Medulla oblongata (tissue), 1 donor: ENCODE measurements at regions not wholly inside any gene's neighbourhood (a gene's known extent, or its start where the extent isn't known, plus 50 kb on each side); places are given as distances from the start of the nearest gene placed in this dataset.
"Not testable (repeated sequence)": the region's sequence is repeated elsewhere in the genome, so short reads cannot be mapped to it uniquely, and the experiment has no call there.

Experiments
- DNase-seq: peaks from one replicate; pipeline ENCODE4 v3.0.0-alpha.2; 2015; ENCODE audit errors: extremely low spot score

DNA sequence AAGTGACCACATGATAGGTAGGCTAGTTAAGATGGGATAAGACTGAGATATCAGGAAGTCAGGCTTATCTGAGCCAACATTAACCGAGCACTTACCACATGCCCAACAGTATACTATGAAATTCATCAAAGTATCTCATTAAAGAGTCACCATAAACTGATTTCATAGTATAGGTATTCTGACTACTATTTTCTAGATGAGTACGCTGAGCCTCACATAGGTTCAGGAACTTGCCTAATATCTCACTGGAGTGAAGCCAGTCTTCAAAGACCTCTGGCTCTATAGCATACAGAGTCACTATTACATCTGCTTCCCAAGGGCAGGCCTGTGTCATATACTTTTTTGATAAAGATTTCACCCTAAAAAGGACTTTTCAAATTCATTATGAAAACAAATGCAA, 115.6 kb upstream of the NGF start:
- DNase-seq: no peak

DNA sequence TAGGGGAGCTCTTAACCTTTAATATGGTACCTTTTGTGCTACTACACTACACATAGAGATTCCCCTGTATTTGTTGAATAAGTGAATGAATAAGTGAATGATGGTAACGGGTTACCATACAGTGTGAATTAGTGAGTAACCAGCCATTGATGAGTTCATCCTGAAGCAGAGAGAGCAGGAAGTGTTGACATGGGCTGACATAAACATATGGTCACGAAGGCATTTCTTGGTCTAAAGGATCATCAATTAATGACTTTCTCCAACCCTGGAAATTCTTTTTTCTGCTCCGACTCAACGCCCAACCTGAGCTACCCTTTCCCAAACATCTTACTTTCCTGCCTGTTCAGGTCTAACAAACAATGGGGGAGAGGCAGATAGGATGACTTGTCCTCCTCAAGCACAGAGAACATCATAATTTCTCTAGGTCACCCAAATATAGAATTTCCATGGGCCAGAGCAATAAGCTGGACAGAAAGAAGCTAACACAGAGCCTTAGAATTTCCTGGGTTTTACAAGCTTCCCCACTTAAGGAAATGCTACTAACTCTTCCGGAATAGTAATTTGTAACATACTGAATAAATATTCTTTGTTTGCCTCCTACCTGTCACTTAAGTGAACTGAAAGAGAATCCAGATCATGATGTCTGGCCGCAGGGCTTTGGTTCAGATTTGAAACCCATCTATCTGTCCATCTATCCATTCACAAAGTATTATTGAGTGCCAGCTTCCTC, 114.7 kb upstream of the NGF start:
- no peak for DNase-seq

DNA sequence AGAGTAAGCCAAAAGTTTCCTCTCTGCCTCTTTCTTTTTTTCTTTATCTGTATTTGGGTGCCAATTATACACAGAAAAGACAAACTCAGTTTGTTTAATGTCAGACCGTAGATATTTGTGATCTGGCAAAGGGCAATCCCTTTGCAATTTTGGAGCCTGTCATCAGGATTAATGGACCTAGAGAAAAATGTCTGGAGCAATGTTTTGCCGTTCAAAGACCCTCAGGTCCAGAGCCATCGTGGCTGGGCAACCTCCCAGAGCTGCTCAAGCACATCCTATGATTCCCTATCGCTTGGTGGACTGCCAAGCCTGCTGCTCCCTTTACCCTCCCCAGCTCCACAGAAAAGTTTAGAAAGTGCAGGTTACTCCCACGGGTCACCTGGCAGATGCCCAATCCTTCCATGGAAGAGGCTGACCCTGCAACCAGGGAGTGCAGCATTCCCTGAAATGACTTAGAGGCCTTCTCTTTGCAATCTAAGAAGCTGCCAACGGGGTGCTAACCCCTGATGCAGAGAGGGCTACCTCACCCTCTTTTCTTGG, 112.5 kb upstream of the NGF start:
- DNase-seq: no peak

DNA sequence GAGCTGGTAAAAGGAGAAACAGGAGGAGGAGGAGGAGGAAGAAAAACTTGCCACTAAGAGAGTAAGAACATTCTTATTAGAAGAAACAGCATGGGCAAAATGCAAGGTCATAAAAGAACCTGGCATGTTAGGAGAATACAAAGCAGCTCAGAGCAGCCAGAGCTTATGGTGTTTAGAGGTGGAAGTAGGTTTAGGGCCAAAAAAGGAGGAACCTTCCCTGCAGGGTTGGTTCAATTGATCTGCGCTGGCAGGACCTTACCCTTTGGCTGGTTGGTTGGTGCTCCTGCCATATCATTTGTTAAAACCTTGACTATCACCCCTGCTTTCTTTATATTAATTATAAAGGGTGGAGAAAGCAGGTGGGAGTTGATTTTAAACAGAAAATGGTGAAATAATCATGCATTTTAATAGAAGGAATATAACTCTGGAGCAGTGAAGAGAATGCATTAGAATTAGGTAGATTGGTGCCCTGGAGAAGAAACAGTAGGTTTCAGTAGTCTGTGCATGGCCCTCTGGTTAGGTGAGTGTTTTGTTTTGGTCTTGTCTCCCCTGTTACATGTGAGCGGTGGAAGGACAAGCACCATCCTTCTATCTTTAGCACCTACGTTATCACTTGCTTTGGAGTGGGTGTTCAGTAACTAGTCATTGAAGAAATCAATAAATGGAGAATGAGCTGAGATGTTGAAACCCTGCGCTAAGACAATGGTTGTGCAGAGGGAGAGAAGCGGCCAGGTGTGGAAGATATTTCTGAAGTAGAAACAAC, 110.4 kb upstream of the NGF start:
- no peak for DNase-seq

DNA sequence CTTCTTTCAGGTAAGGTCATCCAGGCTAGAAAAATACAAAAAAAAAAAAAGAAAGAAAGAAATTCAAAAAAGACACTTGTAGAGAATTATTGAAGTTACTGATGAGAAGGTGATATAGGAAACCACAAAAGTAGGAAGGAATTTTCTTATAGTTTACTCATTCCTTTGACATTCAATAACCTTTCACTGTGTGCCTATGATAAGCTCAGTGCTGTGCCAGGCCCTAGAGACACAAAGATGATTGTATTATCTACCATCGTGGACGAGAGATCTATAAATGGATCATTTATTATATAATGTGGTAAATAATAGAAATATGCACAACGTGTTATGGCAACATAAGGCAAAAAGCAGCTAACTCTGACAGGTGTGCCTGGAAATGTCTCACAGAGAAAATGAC, 109.6 kb upstream of the NGF start:
- no peak for DNase-seq

DNA sequence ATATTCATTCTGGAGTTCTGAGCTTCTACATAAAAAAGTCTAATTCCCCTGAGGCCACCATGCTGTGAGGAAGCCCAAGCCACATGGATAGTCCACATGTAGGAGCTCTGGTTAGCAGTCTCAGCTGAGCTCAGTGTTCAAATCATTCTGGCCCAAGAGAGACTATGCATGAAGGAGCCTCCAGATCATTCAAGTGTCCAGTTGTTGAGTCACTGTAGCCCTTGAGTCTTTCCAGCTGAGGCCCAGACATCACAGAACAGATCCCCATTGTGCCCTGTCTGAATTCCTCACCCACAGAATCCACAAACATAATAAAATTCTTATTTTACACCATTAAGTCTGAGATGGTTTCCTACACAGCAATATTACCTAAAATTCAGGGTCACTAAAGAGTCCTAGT, 107.0 kb upstream of the NGF start:
- no peak for DNase-seq

DNA sequence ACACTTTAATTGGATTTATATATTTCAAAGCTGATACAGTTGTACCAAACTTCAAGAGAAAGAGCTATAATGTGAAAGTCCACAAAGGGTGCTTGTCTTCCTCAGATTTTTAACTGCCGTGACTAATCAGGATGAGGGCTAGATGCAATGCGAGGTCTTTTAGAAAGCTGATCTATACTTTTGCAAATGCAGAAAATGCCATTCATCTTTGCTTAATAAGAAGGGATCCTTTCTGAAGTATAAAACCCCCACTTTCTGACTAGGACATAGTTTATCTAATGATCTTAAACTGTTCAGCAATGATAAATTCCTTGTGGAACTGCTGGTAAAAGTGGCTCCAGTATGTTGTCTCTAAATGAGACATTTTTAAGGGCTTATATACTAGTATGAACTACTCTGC, 102.7 kb upstream of the NGF start:
- no peak for DNase-seq

DNA sequence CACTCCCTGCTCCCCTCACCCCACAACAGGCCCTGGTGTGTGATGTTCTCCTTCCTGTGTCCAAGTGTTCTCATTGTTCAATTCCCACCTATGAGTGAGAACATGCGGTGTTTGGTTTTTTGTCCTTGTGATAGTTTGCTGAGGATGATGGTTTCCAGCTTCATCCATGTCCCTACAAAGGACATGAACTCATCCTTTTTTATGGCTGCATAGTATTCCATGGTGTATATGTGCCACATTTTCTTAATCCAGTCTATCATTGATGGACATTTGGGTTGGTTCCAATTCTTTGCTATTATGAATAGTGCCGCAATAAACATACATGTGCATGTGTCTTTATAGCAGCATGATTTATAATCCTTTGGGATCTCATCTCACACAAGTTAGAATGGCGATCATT, 101.5 kb upstream of the NGF start:
- DNase-seq: not testable (repeated sequence)

DNA sequence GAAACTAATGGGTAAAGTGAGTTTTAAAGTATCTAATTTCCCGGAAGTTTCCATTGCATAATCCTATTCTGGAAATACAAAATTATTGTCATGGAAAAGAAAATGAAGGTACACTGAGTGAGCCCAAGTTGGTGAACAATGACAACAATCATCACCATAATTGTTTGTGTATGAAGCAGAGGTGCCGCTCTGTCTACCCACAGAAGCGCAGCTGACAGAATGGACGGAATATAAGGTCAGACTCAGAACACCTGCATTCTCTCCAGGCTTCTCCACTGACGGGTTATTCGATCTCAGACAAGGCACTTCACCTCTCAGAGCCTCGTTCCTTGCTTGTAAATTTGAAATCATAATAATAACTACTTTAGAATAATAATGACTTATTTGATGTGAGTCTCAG, 99.1 kb upstream of the NGF start:
- DNase-seq: no peak

GRCh38 chr1:115436596-115436995, 98.5 kb upstream of the NGF start:
- no peak for DNase-seq

DNA sequence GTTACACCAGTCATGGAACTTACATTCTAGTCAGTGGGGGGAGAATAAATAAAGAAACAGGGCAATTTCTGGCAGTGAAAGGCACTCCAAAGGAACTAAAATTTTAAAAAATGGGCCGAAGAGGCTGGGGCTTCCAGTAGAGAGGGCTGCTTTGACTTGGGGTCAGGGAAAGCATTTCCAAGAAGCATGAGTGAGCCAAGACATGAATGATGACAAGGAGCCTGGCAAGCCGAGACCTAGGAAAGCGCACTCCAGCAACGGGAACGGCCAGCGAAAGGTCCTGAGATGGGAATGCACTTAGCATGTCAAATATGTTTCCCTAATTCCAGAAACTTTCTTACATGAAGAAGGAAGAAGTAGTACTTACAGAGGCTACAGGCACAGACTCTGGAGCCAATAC, 95.4 kb upstream of the NGF start:
- DNase-seq: no peak

GRCh38 chr1:115432061-115432460, 94.0 kb upstream of the NGF start:
- no peak for DNase-seq

DNA sequence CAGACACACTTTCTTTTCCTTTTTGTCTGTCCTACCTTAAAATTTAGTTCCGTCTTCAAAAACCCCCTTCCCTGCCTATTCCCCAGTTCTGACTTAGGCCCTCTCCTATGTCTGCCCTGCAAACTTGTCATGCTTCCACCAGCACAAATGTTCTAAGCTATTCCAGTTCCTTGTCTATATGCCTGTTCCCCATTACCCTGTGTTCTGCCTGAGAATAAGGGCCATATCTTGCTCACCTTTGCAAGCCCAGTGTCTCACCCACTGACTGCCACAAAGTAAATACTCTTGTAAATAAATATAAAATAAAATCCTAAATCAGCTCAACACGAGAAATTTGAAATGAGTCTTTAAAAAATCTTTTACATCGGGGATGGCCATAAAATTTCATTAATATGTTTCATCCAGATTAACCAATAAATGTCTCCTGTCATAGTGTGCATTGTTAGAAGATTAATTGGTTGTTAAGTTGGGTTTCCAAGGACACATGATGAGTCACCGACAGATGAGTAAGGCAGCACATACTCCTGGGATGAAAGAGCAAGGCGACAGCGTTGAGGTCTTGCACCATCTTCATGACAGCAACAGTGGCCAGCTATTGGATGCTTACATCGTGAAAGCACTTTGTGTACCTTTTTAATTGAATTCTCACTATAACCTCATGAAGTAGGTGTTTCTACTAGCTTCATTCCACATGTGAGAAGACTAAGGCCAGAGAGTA, 92.6 kb upstream of the NGF start:
- DNase-seq: no peak

DNA sequence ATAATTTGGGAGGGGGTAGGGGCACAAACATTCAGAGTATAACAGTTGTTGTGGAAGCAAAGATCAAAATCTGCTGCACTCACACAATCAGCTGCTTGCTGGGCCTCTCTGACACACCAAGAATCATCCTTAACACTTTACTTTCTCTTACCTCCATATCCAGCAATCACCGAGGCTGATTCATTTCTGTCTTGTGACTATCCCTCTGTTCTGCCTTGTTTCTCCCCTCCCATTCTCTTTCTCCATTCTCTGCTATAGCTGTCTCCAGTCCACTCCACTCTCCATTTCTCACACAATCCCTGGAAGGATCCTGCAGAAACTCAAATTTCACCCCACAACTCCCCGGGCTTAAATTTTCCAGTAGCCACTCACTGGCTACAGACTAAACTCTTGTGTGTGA, 91.8 kb upstream of the NGF start:
- no peak for DNase-seq

DNA sequence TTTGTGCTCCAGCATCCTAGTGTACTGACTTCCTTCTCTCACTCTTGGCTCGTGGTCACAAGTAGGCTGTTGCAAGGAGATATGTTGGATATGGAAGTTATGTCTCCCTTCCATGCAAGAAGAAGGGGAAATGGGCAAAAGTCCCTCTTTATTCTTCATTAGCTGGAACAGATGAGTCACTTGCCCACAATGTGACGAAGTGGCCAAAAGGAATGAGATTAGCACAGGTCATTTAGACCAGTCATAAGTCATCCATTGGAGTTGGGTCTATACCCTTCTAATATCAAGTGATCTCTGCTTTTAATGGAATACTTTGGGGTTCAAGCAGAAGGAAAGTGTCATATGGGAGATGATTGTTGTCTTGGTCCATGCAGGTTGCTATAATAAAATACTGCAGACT, 91.2 kb upstream of the NGF start:
- DNase-seq: no peak

- no peak for DNase-seq
Observed at GRCh38 chr1:115428676-115429075, 90.6 kb upstream of the NGF start.

DNA sequence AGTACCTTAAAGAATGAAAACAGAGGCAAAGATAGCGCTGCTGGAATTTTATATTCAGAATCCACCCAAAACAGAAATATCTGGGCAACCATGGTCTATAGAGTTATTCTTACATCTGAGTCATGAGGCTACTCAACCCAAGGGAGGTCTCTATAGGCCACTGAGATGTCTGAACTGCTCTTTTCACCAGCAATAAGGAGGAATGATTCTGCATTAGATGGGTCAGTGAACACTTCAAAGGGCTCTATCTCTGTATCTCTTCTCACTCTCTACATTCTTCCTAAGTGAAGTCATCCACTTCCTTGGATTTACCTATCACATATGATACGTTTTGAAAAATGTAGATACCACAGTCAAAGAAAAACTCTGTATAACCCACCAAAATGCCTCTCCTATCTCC, 90.2 kb upstream of the NGF start:
- no peak for DNase-seq

GRCh38 chr1:115426956-115427355, 88.9 kb upstream of the NGF start:
- DNase-seq: no peak

- DNase-seq: no peak
Observed at GRCh38 chr1:115426231-115426771, 88.3 kb upstream of the NGF start.

GRCh38 chr1:115425442-115425841, 87.4 kb upstream of the NGF start:
- DNase-seq: no peak

DNA sequence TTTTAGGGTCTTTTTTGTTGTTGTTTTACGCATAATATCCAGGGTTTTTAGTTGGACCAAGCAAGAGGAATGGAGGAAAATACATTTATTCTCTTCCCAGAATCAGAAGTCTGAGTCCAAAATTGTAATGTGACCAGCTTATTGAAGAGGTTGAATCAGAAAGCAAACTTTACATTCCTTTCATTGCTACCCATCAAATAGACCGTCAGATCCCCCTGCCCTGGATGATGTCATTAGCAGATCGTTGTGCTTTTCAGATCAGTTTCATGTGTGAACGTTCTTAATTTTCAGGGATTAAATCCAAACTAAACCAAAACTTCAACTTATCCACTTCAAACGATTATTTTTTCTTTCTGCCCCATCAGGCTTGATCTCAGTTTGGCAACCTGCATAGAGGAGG, 85.7 kb upstream of the NGF start:
- DNase-seq: no peak

- no peak for DNase-seq
Observed at GRCh38 chr1:115419571-115419970, 81.5 kb upstream of the NGF start.
